IPS-18a (cell line): ENCODE measurements at regions not wholly inside any gene's neighbourhood (a gene's known extent, or its start where the extent isn't known, plus 50 kb on each side); places are given as distances from the start of the nearest gene placed in this dataset.

Experiments
- H3K27ac ChIP-seq: one replicate; pipeline ENCODE4 v1.5.1; 2013; ENCODE audit warnings: low read length
- H3K27me3 ChIP-seq: one replicate; pipeline ENCODE4 v1.6.1; 2013; ENCODE audit warnings: mild to moderate bottlenecking, low read length; ENCODE audit not compliant: control insufficient read depth, insufficient read depth
- H3K36me3 ChIP-seq: one replicate; pipeline ENCODE4 v1.6.1; 2013; ENCODE audit warnings: low read depth, low read length; ENCODE audit not compliant: control insufficient read depth
- H3K4me1 ChIP-seq: one replicate; pipeline ENCODE4 v1.6.1; 2013; ENCODE audit warnings: low read depth, low read length; ENCODE audit not compliant: control insufficient read depth
- H3K4me3 ChIP-seq: one replicate; pipeline ENCODE4 v1.5.1; 2013; ENCODE audit warnings: low read length
- H3K9ac ChIP-seq: one replicate; pipeline ENCODE4 v1.6.1; 2013; ENCODE audit warnings: mild to moderate bottlenecking, low read length, moderate library complexity
- H3K9me3 ChIP-seq: one replicate; pipeline ENCODE4 v1.6.1; 2013; ENCODE audit warnings: low read depth, low read length; ENCODE audit not compliant: control insufficient read depth

GRCh38 chr7:121666306-121666705 lies 206.7 kb upstream of the PTPRZ1 start:
- Histone ChIP-seq H3K4me3 (no peak overlapping the region), H3K9me3 (peaks cover 10% of the 10 kb centered on the region), H3K27ac (no peak overlapping the region), H3K27me3 (no peaks in the 10 kb centered on the region), H3K36me3 (no peaks in the 10 kb centered on the region), H3K9ac (no peak overlapping the region), H3K4me1 (no peaks in the 10 kb centered on the region)

GRCh38 chr7:121643320-121643719 lies 229.6 kb upstream of the PTPRZ1 start:
- Histone ChIP-seq H3K27ac (no peak overlapping the region), H3K4me1 (no peaks in the 10 kb centered on the region), H3K36me3 (no peaks in the 10 kb centered on the region), H3K9ac (no peak overlapping the region), H3K9me3 (no peaks in the 10 kb centered on the region), H3K4me3 (no peak overlapping the region), H3K27me3 (no peaks in the 10 kb centered on the region)

DNA sequence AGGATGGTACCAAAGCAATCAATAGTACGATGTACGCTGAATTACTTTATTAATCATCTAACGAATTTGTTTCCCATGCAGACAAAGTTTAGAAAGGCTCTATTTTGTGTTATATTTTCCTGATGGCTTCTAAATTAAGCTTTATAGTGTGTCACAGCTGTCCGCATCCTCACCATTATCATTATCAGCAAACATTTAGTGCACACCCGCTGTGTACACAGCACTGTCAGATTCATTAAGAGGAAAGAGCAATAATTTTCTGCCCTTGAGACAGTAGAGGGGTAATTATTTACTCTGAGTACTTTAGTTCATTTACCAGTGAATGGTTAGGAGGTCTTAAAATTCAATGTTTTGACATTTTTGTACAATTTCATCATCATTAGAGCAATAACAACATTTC lies 233.3 kb upstream of the PTPRZ1 start:
- H3K9ac ChIP-seq, result no peak overlapping the region
- H3K4me3 ChIP-seq, result no peak overlapping the region
- no peaks in the 10 kb centered on the region for H3K9me3 ChIP-seq
- H3K27ac ChIP-seq, result no peak overlapping the region
- H3K4me1 ChIP-seq, result no peaks in the 10 kb centered on the region
- H3K27me3 ChIP-seq, result no peaks in the 10 kb centered on the region
- H3K36me3 ChIP-seq, result no peaks in the 10 kb centered on the region

DNA sequence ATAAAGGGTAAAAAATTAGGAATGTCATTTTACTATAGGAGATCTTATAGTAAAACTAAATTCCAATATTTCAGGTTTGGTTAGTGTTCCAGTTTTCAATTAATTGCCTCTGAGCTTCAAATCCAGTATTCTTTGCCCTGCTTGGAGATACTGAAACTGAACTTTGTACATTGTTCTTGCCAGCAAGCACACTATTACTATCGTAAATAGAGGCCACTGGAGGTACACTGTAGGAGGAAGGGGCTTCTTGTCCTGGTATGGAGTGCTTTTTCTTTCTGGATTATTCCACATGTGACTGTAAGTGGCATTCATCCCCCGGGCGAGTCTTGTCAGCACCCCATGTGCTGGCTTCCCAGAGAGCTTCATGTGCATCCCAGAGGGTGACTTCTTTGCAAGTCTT lies 234.7 kb upstream of the PTPRZ1 start:
- no peaks in the 10 kb centered on the region for H3K9me3 ChIP-seq
- peaks cover 7% of the 10 kb centered on the region for H3K4me1 ChIP-seq
- H3K27me3 ChIP-seq, result no peaks in the 10 kb centered on the region
- H3K27ac ChIP-seq, result no peak overlapping the region
- no peak overlapping the region for H3K9ac ChIP-seq
- H3K36me3 ChIP-seq, result no peaks in the 10 kb centered on the region
- no peak overlapping the region for H3K4me3 ChIP-seq

GRCh38 chr7:121634356-121634755 lies 238.2 kb upstream of the FAM3C start:
- Histone ChIP-seq H3K9ac (no peak overlapping the region), H3K36me3 (no peaks in the 10 kb centered on the region), H3K4me1 (peaks cover 10% of the 10 kb centered on the region), H3K27me3 (no peaks in the 10 kb centered on the region), H3K27ac (no peak overlapping the region), H3K4me3 (no peak overlapping the region), H3K9me3 (no peaks in the 10 kb centered on the region)

GRCh38 chr7:121633186-121633585 lies 237.1 kb upstream of the FAM3C start:
- H3K27ac ChIP-seq, result no peak overlapping the region

DNA sequence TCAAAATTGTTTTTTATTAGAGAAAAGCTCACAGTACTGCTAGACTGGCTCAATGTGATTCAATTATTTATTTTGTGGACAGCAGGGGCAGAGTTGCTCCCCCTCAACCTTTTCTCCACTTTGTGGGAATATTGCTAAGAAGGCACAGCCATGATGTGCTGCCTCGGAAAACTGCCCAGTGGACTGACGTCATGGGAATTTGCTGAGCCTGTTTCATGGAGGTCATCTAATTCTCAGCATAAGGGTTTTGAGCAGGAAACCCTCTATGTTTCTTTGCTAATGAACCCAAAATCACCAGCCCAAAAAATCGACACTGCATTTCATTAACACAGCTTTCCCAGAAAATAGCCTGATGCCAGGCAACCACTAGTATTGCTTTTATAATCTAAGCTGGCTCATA lies 228.8 kb upstream of the FAM3C start:
- Histone ChIP-seq H3K4me3 (no peak overlapping the region), H3K4me1 (peaks cover 19% of the 10 kb centered on the region), H3K9ac (no peak overlapping the region), H3K27me3 (no peaks in the 10 kb centered on the region), H3K9me3 (no peaks in the 10 kb centered on the region), H3K36me3 (no peaks in the 10 kb centered on the region), H3K27ac (no peak overlapping the region)

More at GRCh38 chr7:121633186-121633585, 237.1 kb upstream of the FAM3C start:
- H3K27me3 ChIP-seq, result no peaks in the 10 kb centered on the region
- H3K36me3 ChIP-seq, result no peaks in the 10 kb centered on the region
- H3K9ac ChIP-seq, result no peak overlapping the region
- H3K9me3 ChIP-seq, result no peaks in the 10 kb centered on the region
- H3K4me1 ChIP-seq, result peaks cover 10% of the 10 kb centered on the region
- H3K4me3 ChIP-seq, result no peak overlapping the region

- Histone ChIP-seq H3K9me3 (no peaks in the 10 kb centered on the region), H3K9ac (no peak overlapping the region), H3K36me3 (no peaks in the 10 kb centered on the region), H3K27me3 (no peaks in the 10 kb centered on the region), H3K4me1 (peaks cover 19% of the 10 kb centered on the region), H3K27ac (no peak overlapping the region), H3K4me3 (no peak overlapping the region)
Measured at GRCh38 chr7:121623130-121623872, 227.2 kb upstream of the FAM3C start.

- Histone ChIP-seq H3K27me3 (no peaks in the 10 kb centered on the region), H3K9me3 (no peaks in the 10 kb centered on the region), H3K4me1 (peaks cover 19% of the 10 kb centered on the region), H3K27ac (no peak overlapping the region), H3K36me3 (no peaks in the 10 kb centered on the region), H3K4me3 (no peak overlapping the region), H3K9ac (no peak overlapping the region)
Measured at GRCh38 chr7:121621937-121622336, 225.8 kb upstream of the FAM3C start.

DNA sequence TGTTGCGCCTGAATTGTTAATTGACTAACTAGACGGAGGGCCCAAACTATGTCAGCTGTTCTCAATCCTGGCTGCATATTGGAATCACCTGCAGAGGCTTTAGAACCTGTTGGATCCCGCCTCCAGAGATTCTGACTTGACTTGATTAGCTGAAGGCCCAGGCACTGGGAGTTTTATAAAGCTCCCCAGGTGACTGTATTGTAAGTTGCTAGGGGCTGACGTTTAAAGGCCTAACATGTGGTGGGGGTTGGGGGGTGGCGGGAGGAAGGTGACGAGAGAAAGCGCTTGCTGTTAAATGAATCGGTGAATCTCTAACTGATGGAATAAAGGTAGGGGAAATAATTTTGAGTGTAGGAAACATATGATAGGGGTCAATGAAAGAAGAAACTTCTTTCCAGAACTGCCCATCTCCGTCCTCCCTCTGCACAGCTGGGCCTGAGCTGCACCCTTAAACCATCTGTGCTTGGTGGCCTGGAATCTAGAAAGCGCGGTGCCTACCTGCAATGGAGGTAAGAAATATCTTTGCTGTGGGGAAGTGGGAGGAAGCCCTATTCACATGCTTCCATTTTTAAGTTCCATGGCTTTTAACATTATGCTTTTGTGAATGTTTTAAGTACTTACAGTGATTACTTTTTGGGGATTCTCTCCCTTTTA lies 225.0 kb upstream of the FAM3C start:
- Histone ChIP-seq H3K36me3 (no peaks in the 10 kb centered on the region), H3K9me3 (no peaks in the 10 kb centered on the region), H3K4me1 (peaks cover 19% of the 10 kb centered on the region), H3K9ac (peak overlapping the region; percentile 58), H3K4me3 (peak overlapping the region; percentile 54), H3K27me3 (no peaks in the 10 kb centered on the region), H3K27ac (peak overlapping the region; percentile 59)

GRCh38 chr7:121620206-121620605 lies 224.1 kb upstream of the FAM3C start:
- Histone ChIP-seq H3K27ac (no peak overlapping the region), H3K4me3 (peak overlapping the region; percentile 54), H3K9me3 (no peaks in the 10 kb centered on the region), H3K4me1 (peaks cover 19% of the 10 kb centered on the region), H3K9ac (no peak overlapping the region), H3K36me3 (no peaks in the 10 kb centered on the region), H3K27me3 (no peaks in the 10 kb centered on the region)

- no peak overlapping the region for H3K9ac ChIP-seq
- peaks cover 19% of the 10 kb centered on the region for H3K4me1 ChIP-seq
- no peak overlapping the region for H3K27ac ChIP-seq
- no peaks in the 10 kb centered on the region for H3K27me3 ChIP-seq
- no peaks in the 10 kb centered on the region for H3K9me3 ChIP-seq
- no peaks in the 10 kb centered on the region for H3K36me3 ChIP-seq
- no peak overlapping the region for H3K4me3 ChIP-seq
Measured at GRCh38 chr7:121618182-121618581, 222.1 kb upstream of the FAM3C start.
